NCI-H524 treated with DMSO at 0.1 percent for 48 hours (cell line): ENCODE measurements at regions not wholly inside any gene's neighbourhood (a gene's known extent, or its start where the extent isn't known, plus 50 kb on each side); places are given as distances from the start of the nearest gene placed in this dataset.

Experiments
- DNase-seq: peaks from one replicate; lab custom pipeline; 2025; lab: John Stamatoyannopoulos, UW

GRCh38 chr1:36743286-36744005 lies 260.7 kb upstream of the CSF3R start:
- peak; percentile 99 for DNase-seq

DNA sequence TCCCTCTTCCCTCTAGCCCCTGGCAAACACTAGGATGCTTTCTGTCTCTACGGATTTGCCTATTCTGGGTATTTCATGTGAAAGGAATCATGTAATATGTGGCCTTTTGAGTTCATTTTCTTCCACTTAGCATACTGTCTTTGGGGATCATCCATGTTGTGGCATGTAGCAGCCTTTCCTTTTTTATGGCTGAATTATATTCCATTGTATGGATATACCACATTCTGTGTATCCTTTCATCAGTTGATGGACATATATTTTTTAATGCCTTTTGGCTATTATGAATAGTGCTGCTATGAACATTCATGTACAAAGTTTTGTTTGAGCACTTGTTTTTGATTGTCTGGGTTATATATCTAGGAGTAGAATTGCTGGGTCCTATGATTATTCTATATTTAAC lies 258.4 kb upstream of the CSF3R start:
- DNase-seq, result no peak

GRCh38 chr1:36740446-36740845 lies 257.7 kb upstream of the CSF3R start:
- no peak for DNase-seq

GRCh38 chr1:36739703-36740289 lies 257.1 kb upstream of the CSF3R start:
- no peak for DNase-seq

GRCh38 chr1:36738245-36738644 lies 255.5 kb upstream of the CSF3R start:
- DNase-seq, result no peak

- DNase-seq, result no peak
These were observed 255.1 kb upstream of the CSF3R start for GRCh38 chr1:36737767-36738166.

- DNase-seq, result no peak
These were observed 254.4 kb upstream of the CSF3R start for GRCh38 chr1:36737038-36737555.

DNA sequence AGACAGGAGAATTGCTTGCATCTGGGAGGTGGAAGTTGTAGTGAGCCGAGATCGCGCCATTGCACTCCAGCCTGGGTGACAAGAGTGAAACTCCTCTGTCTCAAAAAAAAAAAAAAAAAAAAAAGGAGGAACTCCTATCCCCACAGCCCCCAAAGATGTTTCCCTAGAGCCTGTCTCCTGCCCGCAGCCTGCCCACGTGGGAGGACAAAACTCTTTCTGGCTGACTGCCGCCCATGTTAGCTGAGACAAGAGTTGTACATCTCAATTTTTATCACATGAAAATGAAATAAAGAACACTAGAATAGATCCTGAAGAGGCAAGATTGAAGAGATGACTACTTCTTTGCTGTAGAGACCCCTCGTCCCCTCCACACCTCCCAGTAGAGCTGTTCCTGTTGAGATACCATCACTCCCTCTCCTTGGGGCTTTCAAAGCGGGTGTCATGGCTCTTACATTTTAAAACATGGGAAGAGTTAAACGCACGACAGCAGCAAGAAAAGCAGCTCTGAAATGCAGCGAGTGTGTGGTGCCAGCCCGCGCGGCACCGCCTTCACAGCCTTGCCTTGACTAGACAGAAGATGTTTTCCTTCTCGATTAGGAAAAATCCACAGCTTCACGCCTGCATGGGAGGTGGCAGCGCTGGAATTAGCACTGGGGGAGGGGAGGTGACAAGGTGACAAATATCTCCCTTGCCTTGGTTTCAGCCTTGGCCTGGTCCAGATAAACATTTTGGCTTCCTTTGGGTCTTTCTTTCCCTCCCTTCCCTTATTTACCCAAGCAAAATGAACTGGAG lies 253.4 kb upstream of the CSF3R start:
- no peak for DNase-seq

DNA sequence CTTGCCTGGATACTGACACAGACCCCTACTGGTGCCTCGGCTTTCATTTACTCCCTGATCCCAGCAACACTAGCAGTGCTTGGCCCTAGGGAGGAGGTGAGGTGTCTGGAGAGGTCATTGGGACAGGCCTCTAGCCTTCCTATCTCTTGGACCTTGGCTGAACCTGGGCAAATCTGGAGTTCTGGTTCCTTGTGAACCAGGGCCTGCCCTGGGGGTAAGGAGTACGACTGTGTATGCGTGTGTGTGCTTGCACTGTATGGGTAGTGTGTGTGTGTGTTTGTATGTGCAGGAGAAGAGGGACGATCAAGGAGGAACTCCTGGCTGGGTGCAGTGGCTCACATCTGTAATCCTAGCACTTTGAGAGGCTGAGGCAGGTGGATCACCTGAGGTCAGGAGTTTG lies 252.7 kb upstream of the CSF3R start:
- DNase-seq, result no peak

DNA sequence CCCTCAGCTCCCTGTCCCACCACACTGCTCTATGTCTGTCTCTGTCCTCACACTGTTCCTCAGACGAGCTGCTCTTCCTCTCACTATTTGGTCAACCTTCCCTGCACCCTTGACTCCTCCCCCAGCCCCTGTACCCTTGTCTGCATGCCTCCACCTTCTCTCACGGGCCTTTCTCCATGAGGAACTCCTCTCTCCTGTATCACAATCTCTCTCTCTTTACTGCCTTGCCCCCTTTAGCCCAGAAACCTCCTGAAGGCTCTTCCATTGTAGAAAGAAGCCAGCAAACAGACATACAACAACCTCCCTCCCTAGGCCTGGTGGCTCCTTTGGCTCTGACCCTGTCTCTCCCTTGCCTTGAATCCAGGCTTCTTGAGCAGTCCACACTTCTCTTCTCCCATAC lies 251.6 kb upstream of the CSF3R start:
- no peak for DNase-seq

- no peak for DNase-seq
These were observed 251.0 kb upstream of the CSF3R start for GRCh38 chr1:36733748-36734147.

- DNase-seq, result no peak
These were observed 249.3 kb upstream of the CSF3R start for GRCh38 chr1:36732015-36732356.

- DNase-seq, result no peak
These were observed 248.7 kb upstream of the CSF3R start for GRCh38 chr1:36731226-36732014.

DNA sequence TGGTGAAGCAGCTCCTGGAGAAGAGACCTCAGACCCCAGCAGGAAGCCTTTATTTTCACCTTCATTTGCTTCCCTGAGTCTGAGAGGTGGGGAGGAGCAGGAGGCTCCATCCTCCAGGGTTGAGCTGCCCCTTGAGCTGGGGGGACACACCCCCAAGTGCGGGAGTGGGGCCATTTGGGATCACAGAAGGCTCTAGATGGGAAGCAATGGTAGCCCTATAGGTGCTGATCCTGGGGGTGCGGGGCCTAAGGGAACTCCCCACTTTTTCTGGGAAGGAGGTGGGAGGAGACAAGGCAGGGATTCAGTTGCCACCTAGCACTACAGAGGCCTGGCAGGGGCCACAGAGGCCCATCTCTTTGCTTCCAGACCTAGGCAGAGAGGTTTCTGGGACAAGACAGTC lies 247.9 kb upstream of the CSF3R start:
- DNase-seq, result no peak

DNA sequence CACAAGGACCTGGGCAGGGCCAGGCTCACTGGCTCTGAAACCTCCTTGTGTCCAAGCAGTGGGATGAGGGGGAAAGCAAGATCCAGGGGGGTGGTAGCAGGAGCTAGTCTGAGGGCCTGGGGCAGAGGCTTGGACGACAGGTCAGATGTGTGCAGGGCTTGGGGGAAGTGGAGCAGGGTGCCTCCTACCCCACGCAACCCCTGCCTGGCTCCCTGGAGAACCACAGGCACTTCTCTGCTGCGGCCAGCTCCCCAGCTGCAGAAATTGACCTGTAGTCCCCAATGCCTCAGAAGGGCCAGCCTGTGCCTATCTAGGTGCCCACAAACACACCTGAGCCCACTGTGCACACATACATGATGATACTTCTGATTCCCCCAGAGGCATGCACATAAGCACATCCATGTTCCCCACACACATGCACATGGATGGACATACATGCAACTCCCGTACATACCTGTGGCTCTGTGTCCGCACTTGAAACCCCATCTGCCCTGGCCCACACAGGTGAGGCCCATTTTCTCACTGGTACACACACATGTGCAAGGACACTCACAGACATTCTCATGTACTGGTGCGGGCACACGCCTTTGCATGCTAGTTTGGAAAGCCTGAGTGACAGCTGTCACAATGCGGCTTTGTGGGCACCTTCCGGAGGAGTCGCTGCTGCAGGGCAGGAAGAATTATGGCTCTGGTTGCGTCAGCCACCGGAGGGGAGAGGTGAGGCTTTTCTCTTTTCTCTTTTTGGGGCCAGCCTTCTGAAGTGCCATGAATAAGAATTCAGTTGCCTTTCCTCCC lies 247.2 kb upstream of the CSF3R start:
- DNase-seq, result no peak

DNA sequence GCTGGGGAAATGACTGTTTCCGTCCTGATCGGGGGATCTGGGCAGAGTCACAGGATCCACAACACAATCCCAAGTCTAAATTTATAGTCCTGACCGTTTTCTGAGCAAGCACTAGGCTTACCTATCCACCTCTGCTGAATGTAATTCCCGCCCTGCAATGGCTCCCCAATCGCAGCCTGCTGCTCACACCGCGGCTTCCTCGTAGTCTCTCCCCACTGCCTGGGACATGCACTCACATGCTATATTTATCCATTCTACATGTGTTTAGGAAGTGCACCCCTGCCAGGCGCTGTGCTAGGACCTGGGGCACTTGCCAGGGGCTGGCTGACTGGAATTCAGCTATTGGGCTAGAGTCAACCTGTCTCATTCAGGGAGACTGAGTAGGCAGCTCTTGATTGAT lies 246.6 kb upstream of the CSF3R start:
- no peak for DNase-seq

- no peak for DNase-seq
These were observed 246.1 kb upstream of the CSF3R start for GRCh38 chr1:36728846-36729245.

GRCh38 chr1:36728051-36728450 lies 245.3 kb upstream of the CSF3R start:
- DNase-seq, result no peak

DNA sequence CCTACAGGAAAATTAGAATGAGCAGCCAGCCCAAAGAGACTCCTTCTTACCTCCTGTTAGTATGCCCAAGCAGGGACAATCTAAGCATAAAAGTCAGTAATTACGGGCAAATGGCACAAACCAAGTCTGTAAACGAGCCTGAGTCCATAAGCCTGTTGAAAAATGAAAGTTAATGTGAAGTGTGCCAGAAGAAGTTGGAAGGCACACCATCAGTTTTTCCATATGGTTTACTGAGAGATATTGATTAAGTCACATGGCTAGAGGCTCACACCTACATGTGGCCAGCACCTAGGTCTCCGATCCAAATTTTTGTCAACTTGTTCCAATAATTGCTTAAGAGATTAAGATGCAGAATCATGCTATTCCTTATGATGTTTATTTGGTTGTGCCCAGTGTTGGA lies 242.4 kb upstream of the CSF3R start:
- no peak for DNase-seq

DNA sequence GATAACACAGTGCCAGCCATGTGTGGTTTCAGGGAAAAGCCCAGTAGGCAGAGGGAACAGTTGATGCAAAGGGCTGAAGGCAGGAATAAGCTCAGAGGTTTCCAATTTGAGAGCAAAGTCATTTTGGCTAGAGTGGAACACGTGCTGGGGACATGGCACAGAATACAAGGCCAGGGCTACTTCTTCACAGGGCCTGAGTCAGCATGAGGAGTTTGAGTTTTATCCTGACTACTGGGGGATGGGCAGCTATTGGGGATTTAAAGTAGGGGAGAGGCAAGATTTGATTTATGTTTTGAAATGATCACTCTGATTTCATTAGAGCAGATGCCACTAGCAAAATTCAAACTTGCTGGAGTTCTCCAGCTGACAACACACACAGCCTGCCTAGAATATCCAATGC lies 241.1 kb upstream of the CSF3R start:
- no peak for DNase-seq

- DNase-seq, result no peak
These were observed 240.2 kb upstream of the CSF3R start for GRCh38 chr1:36722871-36723270.

DNA sequence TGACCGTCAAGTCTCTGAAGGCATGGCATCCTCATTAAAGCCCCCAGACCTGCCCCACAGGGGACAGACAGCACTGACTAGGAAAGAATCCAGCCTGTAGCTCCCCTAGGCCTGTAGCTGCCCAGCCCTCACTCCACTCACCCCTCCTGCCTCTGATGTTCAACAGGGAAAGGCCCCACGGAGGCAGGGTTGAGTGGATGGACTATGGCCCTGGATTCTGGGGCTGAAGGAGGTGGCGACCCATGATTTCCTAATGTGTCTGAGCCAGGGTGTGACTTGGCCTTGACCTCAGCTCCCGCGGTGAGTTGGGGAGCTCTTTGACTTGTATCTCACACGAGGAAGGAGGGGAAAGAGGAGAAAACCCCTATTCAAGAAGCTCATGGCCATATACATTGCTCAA lies 238.5 kb upstream of the CSF3R start:
- no peak for DNase-seq
